ENCODE measurements at regions not wholly inside any gene's neighbourhood (a gene's known extent, or its start where the extent isn't known, plus 50 kb on each side); places are given as distances from the start of the nearest gene placed in this dataset.

DNA sequence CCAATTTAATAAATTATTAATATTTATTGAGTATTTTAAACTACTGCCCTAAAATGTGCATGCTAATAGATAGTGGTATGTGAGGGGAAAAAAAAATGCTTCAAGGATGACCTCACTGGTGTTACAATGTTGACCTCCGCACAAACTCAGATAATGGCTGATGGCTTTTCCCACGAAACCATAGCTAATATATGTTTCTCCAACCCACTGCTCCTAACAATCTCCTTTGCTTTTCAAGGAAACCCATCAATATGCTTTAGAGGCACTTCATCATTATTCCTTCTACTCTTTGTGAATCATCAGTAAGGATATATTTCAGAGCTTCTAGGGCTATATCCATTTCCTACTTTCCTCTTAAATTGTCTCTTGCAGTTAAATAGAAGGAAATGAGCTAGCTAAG is 1752.0 kb upstream of the TENM3 start:
- no peak overlapping the region for H3K4me3 ChIP-seq (ENCODE audit: low read depth, low read length)
- DNase-seq (ENCODE audit: low read depth), result no peak
- in situ Hi-C loops (cut with HindIII; ENCODE audit: low sequenced_read_pairs), result no loop called here
- TF ChIP-seq, protein P1, sequence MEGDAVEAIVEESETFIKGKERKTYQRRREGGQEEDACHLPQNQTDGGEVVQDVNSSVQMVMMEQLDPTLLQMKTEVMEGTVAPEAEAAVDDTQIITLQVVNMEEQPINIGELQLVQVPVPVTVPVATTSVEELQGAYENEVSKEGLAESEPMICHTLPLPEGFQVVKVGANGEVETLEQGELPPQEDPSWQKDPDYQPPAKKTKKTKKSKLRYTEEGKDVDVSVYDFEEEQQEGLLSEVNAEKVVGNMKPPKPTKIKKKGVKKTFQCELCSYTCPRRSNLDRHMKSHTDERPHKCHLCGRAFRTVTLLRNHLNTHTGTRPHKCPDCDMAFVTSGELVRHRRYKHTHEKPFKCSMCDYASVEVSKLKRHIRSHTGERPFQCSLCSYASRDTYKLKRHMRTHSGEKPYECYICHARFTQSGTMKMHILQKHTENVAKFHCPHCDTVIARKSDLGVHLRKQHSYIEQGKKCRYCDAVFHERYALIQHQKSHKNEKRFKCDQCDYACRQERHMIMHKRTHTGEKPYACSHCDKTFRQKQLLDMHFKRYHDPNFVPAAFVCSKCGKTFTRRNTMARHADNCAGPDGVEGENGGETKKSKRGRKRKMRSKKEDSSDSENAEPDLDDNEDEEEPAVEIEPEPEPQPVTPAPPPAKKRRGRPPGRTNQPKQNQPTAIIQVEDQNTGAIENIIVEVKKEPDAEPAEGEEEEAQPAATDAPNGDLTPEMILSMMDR (IDR thresholded peaks at IDR 0.05; ENCODE audit: low read depth, low read length, missing control alignments), result no peak

DNA sequence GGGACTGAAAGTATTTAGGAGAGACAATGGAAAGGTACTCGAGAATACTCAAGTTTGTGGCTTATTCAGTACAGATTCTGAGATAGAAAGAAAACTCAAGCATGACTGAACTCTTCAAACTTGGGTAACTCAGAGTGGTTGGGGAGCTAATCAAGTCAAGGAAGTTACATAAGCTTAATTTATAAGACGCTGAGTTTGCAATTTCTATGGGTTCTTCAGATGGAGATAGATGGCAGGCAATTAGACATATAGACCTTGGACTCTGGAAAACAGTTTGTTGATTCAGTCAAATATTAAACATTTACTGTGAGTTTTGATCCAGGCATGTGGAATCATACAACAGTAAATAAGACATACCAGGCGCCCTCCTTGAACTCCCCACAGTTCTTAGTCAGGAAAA is 1749.9 kb upstream of the TENM3 start:
- H3K4me3 ChIP-seq (ENCODE audit: low read depth, low read length), result no peak overlapping the region
- DNase-seq (ENCODE audit: low read depth), result no peak
- TF ChIP-seq, protein P1 (IDR thresholded peaks at IDR 0.05; ENCODE audit: low read depth, low read length, missing control alignments), result no peak
- in situ Hi-C loops (cut with HindIII; ENCODE audit: low sequenced_read_pairs), result no loop called here

DNA sequence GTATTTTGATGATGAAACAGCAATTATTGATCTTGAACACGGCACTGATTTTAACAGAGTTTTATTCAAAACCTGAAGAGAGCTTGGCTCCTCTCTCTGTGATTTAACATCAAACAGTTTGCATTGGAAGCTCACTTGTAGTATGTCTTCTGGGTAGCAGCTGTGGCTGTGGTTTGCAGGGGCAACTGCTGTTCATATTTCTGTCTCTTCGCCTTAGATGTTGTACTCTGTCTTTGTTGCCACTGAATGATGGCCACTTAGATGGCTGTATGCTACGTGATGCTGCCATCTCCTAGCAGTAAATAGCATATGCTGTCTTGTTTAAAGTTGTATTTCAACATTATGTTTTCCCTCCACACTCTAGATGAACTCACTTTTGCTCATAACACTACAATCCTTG is 1743.0 kb upstream of the TENM3 start:
- TF ChIP-seq, protein P1 (IDR thresholded peaks at IDR 0.05; ENCODE audit: low read depth, low read length, missing control alignments), result no peak
- DNase-seq (ENCODE audit: low read depth), result no peak
- in situ Hi-C loops (cut with HindIII; ENCODE audit: low sequenced_read_pairs), result no loop called here
- no peak overlapping the region for H3K4me3 ChIP-seq (ENCODE audit: low read depth, low read length)

DNA sequence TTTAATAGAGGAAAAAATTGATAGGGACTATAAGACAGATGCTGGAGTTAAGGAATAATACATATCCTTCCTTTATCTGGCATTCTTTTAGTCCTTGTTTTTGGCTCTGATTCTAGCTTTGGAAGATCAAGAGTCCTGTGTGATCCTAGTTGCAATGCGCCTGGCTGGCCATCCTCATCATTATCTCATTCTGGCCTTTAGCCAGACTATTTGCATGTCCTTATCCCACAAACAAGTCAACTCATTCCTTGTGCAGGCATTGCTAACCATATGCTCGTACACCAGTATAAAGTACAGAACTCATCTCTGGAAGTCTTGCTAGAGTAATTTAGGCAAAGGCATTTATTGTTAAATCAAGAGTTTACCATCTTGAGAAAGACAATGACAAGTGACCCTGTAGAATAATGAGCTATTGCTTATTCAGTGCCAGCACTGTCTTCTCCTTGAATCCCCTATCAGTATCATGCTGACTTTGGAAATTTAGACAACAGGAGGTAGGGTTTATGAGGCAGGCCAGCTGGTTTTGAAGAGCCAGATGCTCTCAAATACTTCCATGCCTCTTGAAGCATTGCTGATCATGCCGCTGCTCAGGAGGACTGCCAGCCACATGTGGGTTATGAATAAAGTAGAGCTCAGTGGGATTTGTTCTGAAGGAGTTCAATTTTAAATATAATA is 1730.3 kb upstream of the TENM3 start:
- TF ChIP-seq, protein P1 (IDR thresholded peaks at IDR 0.05; ENCODE audit: low read depth, low read length, missing control alignments), result no peak
- DNase-seq (ENCODE audit: low read depth), result no peak
- H3K4me3 ChIP-seq (ENCODE audit: low read depth, low read length), result no peak overlapping the region
- in situ Hi-C loops (cut with HindIII; ENCODE audit: low sequenced_read_pairs), result no loop called here

DNA sequence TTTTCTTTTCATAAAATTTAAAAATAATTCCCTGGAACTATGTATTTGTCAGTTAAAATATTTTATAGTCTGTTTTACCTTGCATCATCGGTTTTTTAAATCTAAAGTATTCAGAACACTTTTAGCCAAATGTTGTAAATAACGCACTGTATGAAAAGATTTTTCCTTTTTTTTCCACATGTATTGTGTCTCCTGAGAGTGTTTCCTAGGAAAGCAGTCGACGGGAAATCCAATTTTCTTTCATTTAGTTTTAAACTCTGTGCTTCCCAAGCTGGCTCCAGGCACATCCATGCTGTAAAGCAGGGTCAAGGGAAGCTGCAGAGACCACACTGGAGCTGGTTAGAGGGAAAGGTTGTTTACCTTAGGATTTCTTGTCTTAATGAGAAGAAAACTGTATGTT is 1724.3 kb upstream of the TENM3 start:
- in situ Hi-C loops (cut with HindIII; ENCODE audit: low sequenced_read_pairs), result no loop called here
- H3K4me3 ChIP-seq (ENCODE audit: low read depth, low read length), result no peak overlapping the region
- DNase-seq (ENCODE audit: low read depth), result no peak
- TF ChIP-seq, protein P1 (IDR thresholded peaks at IDR 0.05; ENCODE audit: low read depth, low read length, missing control alignments), result no peak

DNA sequence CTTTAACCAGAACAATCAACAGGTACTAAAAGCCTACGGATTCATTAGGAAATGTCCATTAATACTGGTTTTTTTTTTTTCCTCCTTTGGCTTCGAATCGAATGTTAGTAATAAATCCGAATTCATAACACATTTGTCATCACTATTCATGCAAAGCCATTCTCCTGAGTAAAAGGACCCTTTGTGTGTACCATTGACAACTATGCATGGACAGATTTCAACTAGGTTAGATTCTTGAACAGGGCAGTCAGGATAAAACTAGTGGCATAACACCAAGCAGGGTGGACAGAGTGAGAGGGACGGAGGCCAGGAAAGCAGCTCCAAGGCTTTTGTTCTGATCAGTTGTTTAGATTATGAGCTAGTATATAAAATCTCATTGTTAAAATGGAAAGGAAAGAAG is 1722.0 kb upstream of the TENM3 start:
- TF ChIP-seq, protein P1 (IDR thresholded peaks at IDR 0.05; ENCODE audit: low read depth, low read length, missing control alignments), result no peak
- in situ Hi-C loops (cut with HindIII; ENCODE audit: low sequenced_read_pairs), result no loop called here
- no peak overlapping the region for H3K4me3 ChIP-seq (ENCODE audit: low read depth, low read length)
- DNase-seq (ENCODE audit: low read depth), result no peak

All from astrocyte of the cerebellum (primary cell).